Peyer's patch (tissue), 4 donors: ENCODE measurements at regions not wholly inside any gene's neighbourhood (a gene's known extent, or its start where the extent isn't known, plus 50 kb on each side); places are given as distances from the start of the nearest gene placed in this dataset.
A peak's percentile ranks its signal among the peaks of the same experiment; 100 is the strongest.
"Not testable (repeated sequence)": the region's sequence is repeated elsewhere in the genome, so short reads cannot be mapped to it uniquely, and the experiment has no call there.

Source experiments
- DNase-seq, 3 donors: peaks; one replicate each; pipeline ENCODE4 v3.0.0-alpha.2; 2017 to 2019
- H3K27ac ChIP-seq, 4 donors: fragments of 200-600 bp; sonication (generic); one replicate each; pipeline ENCODE4 v1.5.1; 2016 to 2019
- H3K27me3 ChIP-seq, 2 donors: fragments of 200-600 bp; sonication (generic); one replicate each; pipeline ENCODE4 v1.5.1; 2019
- H3K36me3 ChIP-seq, 3 donors: fragments of 200-600 bp; sonication (generic); one replicate each; pipeline ENCODE4 v1.5.1; 2016 to 2019
- H3K4me1 ChIP-seq, 4 donors: fragments of 200-600 bp; sonication (generic); one replicate each; pipeline ENCODE4 v1.5.1; 2016 to 2019
- H3K4me3 ChIP-seq, 4 donors: fragments of 200-600 bp; sonication (generic); 1 replicate in 3 of 4; 2 replicates in 1 of 4; pipeline ENCODE4 v1.5.1; 2016 to 2019; ENCODE audit warnings: mild to moderate bottlenecking in 1 of 4
- H3K9me3 ChIP-seq, 4 donors: fragments of 200-600 bp; sonication (generic); one replicate each; pipeline ENCODE4 v1.5.1; 2016 to 2019; ENCODE audit warnings: mild to moderate bottlenecking in 1 of 4
- POLR2A ChIP-seq, 2 donors: fragments of 450-650 bp; IDR thresholded peaks; one replicate each; pipeline ENCODE4 v1.5.1; 2017; ENCODE audit warnings: antibody characterized with exemption in 2 of 2, mild to moderate bottlenecking in 2 of 2, moderate library complexity in 2 of 2
- TF ChIP-seq, protein P1 (sequence below), 6 experiments: fragments of 450-650 bp in 4 of 6; fragments of 200-600 bp in 2 of 6; sonication (generic) in 1 of 6; IDR thresholded peaks; one replicate each; pipeline ENCODE4 v1.5.1; 2017 to 2019; ENCODE audit warnings: antibody characterized with exemption in 6 of 6, mild to moderate bottlenecking in 3 of 6, moderate library complexity in 1 of 6

- no peak for DNase-seq
- TF ChIP-seq, protein P1, sequence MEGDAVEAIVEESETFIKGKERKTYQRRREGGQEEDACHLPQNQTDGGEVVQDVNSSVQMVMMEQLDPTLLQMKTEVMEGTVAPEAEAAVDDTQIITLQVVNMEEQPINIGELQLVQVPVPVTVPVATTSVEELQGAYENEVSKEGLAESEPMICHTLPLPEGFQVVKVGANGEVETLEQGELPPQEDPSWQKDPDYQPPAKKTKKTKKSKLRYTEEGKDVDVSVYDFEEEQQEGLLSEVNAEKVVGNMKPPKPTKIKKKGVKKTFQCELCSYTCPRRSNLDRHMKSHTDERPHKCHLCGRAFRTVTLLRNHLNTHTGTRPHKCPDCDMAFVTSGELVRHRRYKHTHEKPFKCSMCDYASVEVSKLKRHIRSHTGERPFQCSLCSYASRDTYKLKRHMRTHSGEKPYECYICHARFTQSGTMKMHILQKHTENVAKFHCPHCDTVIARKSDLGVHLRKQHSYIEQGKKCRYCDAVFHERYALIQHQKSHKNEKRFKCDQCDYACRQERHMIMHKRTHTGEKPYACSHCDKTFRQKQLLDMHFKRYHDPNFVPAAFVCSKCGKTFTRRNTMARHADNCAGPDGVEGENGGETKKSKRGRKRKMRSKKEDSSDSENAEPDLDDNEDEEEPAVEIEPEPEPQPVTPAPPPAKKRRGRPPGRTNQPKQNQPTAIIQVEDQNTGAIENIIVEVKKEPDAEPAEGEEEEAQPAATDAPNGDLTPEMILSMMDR (IDR thresholded peaks at IDR 0.05) = no peak
- no peak for TF ChIP-seq POLR2A (IDR thresholded peaks at IDR 0.05)
- no peaks in the 10 kb centered on the region for H3K36me3 ChIP-seq
- H3K27me3 ChIP-seq = no peaks in the 10 kb centered on the region
- no peak overlapping the region for H3K4me3 ChIP-seq
- H3K27ac ChIP-seq = no peak overlapping the region
- H3K4me1 ChIP-seq = no peaks in the 10 kb centered on the region
- no peaks in the 10 kb centered on the region for H3K9me3 ChIP-seq
These were observed 103.7 kb downstream of the SLC17A6 start for GRCh38 chr11:22441831-22442230.

GRCh38 chr11:22435582-22435981, 97.4 kb downstream of the SLC17A6 start:
- not testable (repeated sequence) for H3K4me1 ChIP-seq, H3K27me3 ChIP-seq, H3K4me3 ChIP-seq, DNase-seq, H3K36me3 ChIP-seq, H3K27ac ChIP-seq, H3K9me3 ChIP-seq

DNA sequence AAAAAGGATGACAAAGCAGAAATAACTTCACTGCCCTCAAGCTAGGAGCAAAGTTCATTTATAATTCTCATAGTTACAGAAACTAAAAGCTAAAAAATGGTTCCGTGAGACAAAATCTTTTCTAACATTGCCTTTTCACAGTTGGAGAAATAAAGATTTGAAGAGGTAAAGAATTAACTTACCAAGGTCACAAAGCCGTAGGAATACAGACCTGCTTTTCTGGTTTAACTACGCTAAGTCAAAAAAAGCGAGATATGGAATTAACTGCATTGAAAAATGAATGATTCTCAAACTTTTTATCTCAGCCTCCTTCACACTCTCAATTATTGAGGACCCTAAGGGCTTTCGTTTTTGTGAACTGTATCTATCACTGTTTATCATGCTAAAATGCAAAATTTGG, 95.3 kb downstream of the SLC17A6 start:
- H3K9me3 ChIP-seq = no peaks in the 10 kb centered on the region
- H3K4me1 ChIP-seq = no peaks in the 10 kb centered on the region
- no peak overlapping the region for H3K4me3 ChIP-seq
- H3K27ac ChIP-seq = no peak overlapping the region
- no peaks in the 10 kb centered on the region for H3K36me3 ChIP-seq
- no peaks in the 10 kb centered on the region for H3K27me3 ChIP-seq
- no peak for TF ChIP-seq POLR2A (IDR thresholded peaks at IDR 0.05)
- TF ChIP-seq, protein P1 (IDR thresholded peaks at IDR 0.05) = no peak
- DNase-seq = no peak

DNA sequence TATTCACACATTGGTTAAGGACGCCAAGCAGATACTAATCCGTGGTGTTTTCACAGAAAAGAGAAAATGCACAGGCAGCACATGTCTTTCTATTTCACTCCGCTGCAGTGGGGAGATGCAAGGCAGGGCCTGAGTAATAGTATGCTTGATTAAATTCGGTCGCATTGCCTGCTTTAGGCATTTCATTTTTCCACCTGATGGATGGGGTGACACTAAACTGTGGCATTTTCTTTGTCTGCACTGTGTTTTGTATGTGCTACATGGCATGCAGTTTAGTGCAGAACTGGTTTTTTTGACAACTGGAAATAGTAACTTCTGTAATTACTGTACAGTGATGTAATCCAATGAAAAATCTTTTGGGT, 94.9 kb downstream of the SLC17A6 start:
- Histone ChIP-seq H3K27me3 (no peaks in the 10 kb centered on the region), H3K4me1 (no peaks in the 10 kb centered on the region), H3K4me3 (peak overlapping the region in 1 of 4 donors; percentile 36), H3K9me3 (no peaks in the 10 kb centered on the region), H3K27ac (no peak overlapping the region), H3K36me3 (no peaks in the 10 kb centered on the region)
- TF ChIP-seq, protein P1 (IDR thresholded peaks at IDR 0.05) = no peak
- DNase-seq = no peak

DNA sequence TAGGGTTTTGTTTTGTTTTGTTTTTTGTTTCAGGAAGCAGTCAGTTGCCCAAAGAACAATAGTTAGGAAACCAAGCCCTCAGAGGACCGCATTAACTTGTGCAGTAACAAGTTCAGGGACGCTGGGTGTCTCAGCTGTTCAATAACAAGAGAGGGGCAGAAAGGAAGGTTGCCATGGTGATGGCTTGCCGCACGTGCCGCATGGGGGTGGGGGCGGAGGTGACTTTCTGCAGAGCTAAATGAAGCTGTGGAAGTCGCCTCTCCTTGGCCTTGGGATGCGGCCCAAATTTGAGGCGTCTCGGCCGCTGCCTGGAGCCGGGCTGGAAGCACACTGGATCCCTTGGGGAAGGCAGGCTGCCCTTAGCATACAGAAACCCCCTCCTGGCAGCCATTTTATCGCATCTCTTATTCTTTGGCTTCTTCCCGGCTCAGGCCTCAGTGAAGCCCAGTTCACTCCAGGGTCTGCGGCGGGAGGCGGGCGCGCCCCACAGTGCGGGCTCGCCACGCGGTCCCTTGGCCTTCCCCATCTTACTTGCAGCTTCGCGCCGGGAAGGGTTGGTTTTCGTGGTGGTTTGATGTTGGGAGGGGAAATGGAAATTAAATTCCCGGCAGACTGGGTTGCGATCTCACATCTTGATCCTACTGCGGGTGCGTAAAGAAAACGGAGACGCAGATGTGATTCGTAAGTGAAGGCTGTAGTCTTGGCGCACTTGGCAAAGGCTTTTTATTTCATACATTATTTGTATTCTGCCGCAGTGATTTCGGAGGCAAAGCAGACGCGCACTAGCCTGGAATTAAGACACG, 94.3 kb downstream of the SLC17A6 start:
- TF ChIP-seq POLR2A (IDR thresholded peaks at IDR 0.05) = no peak
- TF ChIP-seq, protein P1 (IDR thresholded peaks at IDR 0.05) = no peak
- Histone ChIP-seq H3K4me1 (no peaks in the 10 kb centered on the region), H3K4me3 (peak overlapping the region in 1 of 4 donors; percentile 36), H3K27ac (no peak overlapping the region), H3K9me3 (no peaks in the 10 kb centered on the region), H3K27me3 (no peaks in the 10 kb centered on the region), H3K36me3 (no peaks in the 10 kb centered on the region)
- peak in 1 of 3 donors; percentile 39 for DNase-seq

DNA sequence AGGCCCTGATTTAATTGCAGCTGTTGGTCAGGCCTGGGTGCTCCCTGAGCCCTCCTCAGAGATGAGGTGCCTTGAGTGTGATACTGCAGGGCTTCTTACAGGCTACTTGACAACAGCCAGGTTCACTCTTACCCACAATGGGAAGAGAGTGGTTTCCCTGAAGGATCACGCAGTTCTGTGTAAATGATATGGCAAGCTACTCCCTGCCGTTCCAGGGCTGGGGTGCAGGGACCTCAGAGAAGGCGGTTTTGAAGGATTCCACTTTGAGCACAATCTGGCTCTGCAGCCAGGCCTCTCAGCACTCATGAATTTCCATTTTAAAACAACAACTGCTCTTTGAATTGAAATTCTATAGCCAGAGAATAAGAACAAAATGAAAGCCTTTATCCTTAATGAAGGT, 92.9 kb downstream of the SLC17A6 start:
- Histone ChIP-seq H3K27me3 (no peaks in the 10 kb centered on the region), H3K27ac (no peak overlapping the region)

More for the DNA sequence above, 92.9 kb downstream of the SLC17A6 start:
- no peak for DNase-seq
- no peaks in the 10 kb centered on the region for H3K36me3 ChIP-seq
- no peak overlapping the region for H3K4me3 ChIP-seq
- TF ChIP-seq, protein P1 (IDR thresholded peaks at IDR 0.05) = no peak
- no peak for TF ChIP-seq POLR2A (IDR thresholded peaks at IDR 0.05)
- H3K9me3 ChIP-seq = no peaks in the 10 kb centered on the region
- H3K4me1 ChIP-seq = no peaks in the 10 kb centered on the region
